ENCODE measurements at regions not wholly inside any gene's neighbourhood (a gene's known extent, or its start where the extent isn't known, plus 50 kb on each side); places are given as distances from the start of the nearest gene placed in this dataset.
A peak's percentile ranks its signal among the peaks of the same experiment; 100 is the strongest.

GRCh38 chr13:58056426-58056825 is 424.9 kb downstream of the PCDH17 start:
- DNase-seq, result no peak

- DNase-seq, result peak; percentile 19
Observed at GRCh38 chr13:58059624-58060023, 428.1 kb downstream of the PCDH17 start.

GRCh38 chr13:58080806-58081205 is 449.3 kb downstream of the PCDH17 start:
- peak; percentile 5 for DNase-seq

- no peak for DNase-seq
Observed at GRCh38 chr13:58081301-58081820, 449.8 kb downstream of the PCDH17 start.

- no peak for DNase-seq
Observed at GRCh38 chr13:58083064-58083463, 451.5 kb downstream of the PCDH17 start.

- DNase-seq, result no peak
Observed at GRCh38 chr13:58085274-58085673, 453.7 kb downstream of the PCDH17 start.

GRCh38 chr13:58085819-58086218 is 454.3 kb downstream of the PCDH17 start:
- DNase-seq, result peak; percentile 33

- no peak for DNase-seq
Observed at GRCh38 chr13:58087566-58087965, 456.0 kb downstream of the PCDH17 start.

GRCh38 chr13:58093394-58093793 is 461.9 kb downstream of the PCDH17 start:
- no peak for DNase-seq

- DNase-seq, result peak; percentile 40
Observed at GRCh38 chr13:58097831-58098230, 466.3 kb downstream of the PCDH17 start.

- no peak for DNase-seq
Observed at GRCh38 chr13:58119351-58119750, 487.8 kb downstream of the PCDH17 start.

GRCh38 chr13:58119804-58120203 is 488.3 kb downstream of the PCDH17 start:
- no peak for DNase-seq

- DNase-seq, result no peak
Observed at GRCh38 chr13:58126496-58126895, 495.0 kb downstream of the PCDH17 start.

- DNase-seq, result no peak
Observed at GRCh38 chr13:58134012-58134411, 502.5 kb downstream of the PCDH17 start.

GRCh38 chr13:58134525-58134924 is 503.0 kb downstream of the PCDH17 start:
- no peak for DNase-seq

GRCh38 chr13:58142952-58143351 is 511.4 kb downstream of the PCDH17 start:
- no peak for DNase-seq

GRCh38 chr13:58144616-58145015 is 513.1 kb downstream of the PCDH17 start:
- DNase-seq, result no peak

- DNase-seq, result no peak
Observed at GRCh38 chr13:58151452-58151851, 519.9 kb downstream of the PCDH17 start.

GRCh38 chr13:58160980-58161379 is 529.4 kb downstream of the PCDH17 start:
- DNase-seq, result no peak

- no peak for DNase-seq
Observed at GRCh38 chr13:58165617-58166016, 534.1 kb downstream of the PCDH17 start.

- no peak for DNase-seq
Observed at GRCh38 chr13:58181111-58181510, 549.6 kb downstream of the PCDH17 start.

- DNase-seq, result no peak
Observed at GRCh38 chr13:58187881-58188280, 556.3 kb downstream of the PCDH17 start.

- DNase-seq, result no peak
Observed at GRCh38 chr13:58190577-58190976, 559.0 kb downstream of the PCDH17 start.

- DNase-seq, result no peak
Observed at GRCh38 chr13:58191754-58192153, 560.2 kb downstream of the PCDH17 start.

- no peak for DNase-seq
Observed at GRCh38 chr13:58202099-58202498, 570.6 kb downstream of the PCDH17 start.

- no peak for DNase-seq
Observed at GRCh38 chr13:58207501-58207900, 576.0 kb downstream of the PCDH17 start.

Measured in fibroblast of upper back skin (primary cell).